PC-3 (cell line): ENCODE measurements at regions not wholly inside any gene's neighbourhood (a gene's known extent, or its start where the extent isn't known, plus 50 kb on each side); places are given as distances from the start of the nearest gene placed in this dataset.

ENCODE experiments used
- ATAC-seq: fragments of 200-7000 bp; cut with Tn5 transposase; 2 replicates; pipeline ENCODE4 v1.9.1; 2020; ENCODE audit warnings: mild to moderate bottlenecking, moderate library complexity
- BruUV-seq: library from RNA; stranded (reverse); fragments of 400-500 nt; replicated peaks from 2 replicates; lab custom pipeline; 2021; lab: Mats Ljungman, UMichigan
- CTCF ChIA-PET: fragments of 300-600 bp; sonication (Branson Sonifier 250); formaldehyde crosslinking; loops from one replicate; lab custom pipeline; 2022; ENCODE audit warnings: antibody characterized with exemption; lab: Charles Lee
- POLR2A ChIA-PET: fragments of 300-600 bp; sonication (Branson Sonifier 250); formaldehyde crosslinking; loops from one replicate; lab custom pipeline; 2022; ENCODE audit warnings: antibody characterized with exemption; ENCODE audit not compliant: unreplicated experiment; lab: Charles Lee
- DNase-seq: peaks from one replicate; pipeline ENCODE4 v3.0.0-alpha.2; 2015
- H2AFZ ChIP-seq: fragments of 300-600 bp; sonication (generic); 2 replicates; pipeline ENCODE4 v1.6.0; 2016; ENCODE audit warnings: antibody characterized with exemption, low read length
- H3F3A ChIP-seq: fragments of 300-600 bp; sonication (generic); one replicate; pipeline ENCODE4 v1.6.0; 2017; ENCODE audit warnings: antibody characterized with exemption, low read length, control low read depth, mild to moderate bottlenecking; ENCODE audit not compliant: unreplicated experiment
- H3K27ac ChIP-seq: fragments of 300-600 bp; sonication (generic); 2 replicates; pipeline ENCODE4 v1.5.1; 2016; ENCODE audit warnings: mild to moderate bottlenecking, low read length
- H3K27me3 ChIP-seq: fragments of 300-600 bp; sonication (generic); 2 replicates; pipeline ENCODE4 v1.6.1; 2016; ENCODE audit warnings: low read length, mixed read lengths
- H3K36me3 ChIP-seq: fragments of 300-600 bp; sonication (generic); 2 replicates; pipeline ENCODE4 v1.6.1; 2016; ENCODE audit warnings: low read depth, mixed run types, low read length, mixed read lengths
- H3K4me1 ChIP-seq: fragments of 300-600 bp; sonication (generic); 2 replicates; pipeline ENCODE4 v1.5.1; 2016; ENCODE audit warnings: low read length; ENCODE audit not compliant: insufficient read depth
- H3K4me2 ChIP-seq: fragments of 300-600 bp; sonication (generic); 2 replicates; pipeline ENCODE4 v1.6.0; 2016; ENCODE audit warnings: low read length
- H3K4me3 ChIP-seq: fragments of 300-600 bp; sonication (generic); 2 replicates; pipeline ENCODE4 v1.5.1; 2016; ENCODE audit warnings: mild to moderate bottlenecking, low read length, mixed read lengths
- H3K79me2 ChIP-seq: fragments of 300-600 bp; sonication (generic); 2 replicates; pipeline ENCODE4 v1.6.1; 2017; ENCODE audit warnings: low read length, mixed read lengths
- H3K9ac ChIP-seq: fragments of 300-600 bp; sonication (generic); 2 replicates; pipeline ENCODE4 v1.6.0; 2016; ENCODE audit warnings: mild to moderate bottlenecking, low read length
- H3K9me2 ChIP-seq: fragments of 300-600 bp; sonication (generic); replicated peaks from 2 replicates; pipeline ENCODE4 v1.6.1; 2016; ENCODE audit warnings: mixed run types, low read length, mixed read lengths
- H3K9me3 ChIP-seq: fragments of 300-600 bp; sonication (generic); 2 replicates; pipeline ENCODE4 v1.6.1; 2016; ENCODE audit warnings: low read length, mixed read lengths
- H4K20me1 ChIP-seq: fragments of 300-600 bp; sonication (generic); 2 replicates; pipeline ENCODE4 v1.6.1; 2016; ENCODE audit warnings: low read length, mixed read lengths
- CTCF ChIP-seq: fragments of 300-600 bp; sonication (generic); conservative IDR thresholded peaks from 2 replicates; pipeline ENCODE4 v1.5.1; 2017; ENCODE audit warnings: antibody characterized with exemption, low read depth, mild to moderate bottlenecking, low read length
- EZH2 ChIP-seq: fragments of 300-600 bp; sonication (generic); IDR thresholded peaks from one replicate; pipeline ENCODE4 v1.6.1; 2017; ENCODE audit warnings: antibody characterized with exemption, mild to moderate bottlenecking, low read length; ENCODE audit not compliant: unreplicated experiment
- EZH2phosphoT487 ChIP-seq: fragments of 300-600 bp; sonication (generic); IDR thresholded peaks from 2 replicates; pipeline ENCODE4 v1.6.1; 2018; ENCODE audit warnings: mild to moderate bottlenecking, antibody characterized with exemption, low read length, borderline replicate concordance
- intact Hi-C: fragments of 100-400 bp; cut with micrococcal nuclease; formaldehyde crosslinking; loops from 2 replicates; pipeline ENCODE4 v1.9.0; 2023

- Histone ChIP-seq H3K27me3 (peaks cover 36% of the 10 kb centered on the region), H4K20me1 (no peaks in the 10 kb centered on the region), H3K4me2 (no peak overlapping the region), H3K9me3 (no peaks in the 10 kb centered on the region), H3K9ac (no peak overlapping the region), H3F3A (no peaks in the 10 kb centered on the region), H3K9me2 (no peaks in the 10 kb centered on the region), H3K36me3 (no peaks in the 10 kb centered on the region), H3K27ac (no peak overlapping the region), H3K4me3 (no peak overlapping the region), H3K79me2 (no peaks in the 10 kb centered on the region), H2AFZ (no peak overlapping the region), H3K4me1 (no peaks in the 10 kb centered on the region)
- DNase-seq: no peak
- no TSS peak for BruUV-seq
- CTCF ChIA-PET: no interaction called here
- ATAC-seq: no peak
- intact Hi-C loops: no loop called here
- POLR2A ChIA-PET: no interaction called here
- TF ChIP-seq EZH2 (no peak), EZH2phosphoT487 (no peak), CTCF (no peak)
Measured at GRCh38 chr2:15788830-15789229, 151.5 kb upstream of the MYCN start.

- Histone ChIP-seq H3K4me1 (no peaks in the 10 kb centered on the region), H3K9me3 (no peaks in the 10 kb centered on the region), H2AFZ (no peak overlapping the region), H3K4me2 (no peak overlapping the region), H3K36me3 (no peaks in the 10 kb centered on the region), H3K27me3 (peaks cover 37% of the 10 kb centered on the region), H3K27ac (no peak overlapping the region), H3K79me2 (no peaks in the 10 kb centered on the region), H3K9ac (no peak overlapping the region), H3K9me2 (no peaks in the 10 kb centered on the region), H3K4me3 (no peak overlapping the region), H4K20me1 (no peaks in the 10 kb centered on the region), H3F3A (no peaks in the 10 kb centered on the region)
- DNase-seq (no peak), ATAC-seq (no peak)
- BruUV-seq: no TSS peak
- intact Hi-C loops: no loop called here
- no peak for TF ChIP-seq CTCF
- no peak for TF ChIP-seq EZH2phosphoT487
- TF ChIP-seq EZH2: no peak
- ChIA-PET CTCF (no interaction called here), POLR2A (no interaction called here)
Measured at GRCh38 chr2:15789381-15790062, 150.8 kb upstream of the MYCN start.

- DNase-seq: no peak
- no peaks in the 10 kb centered on the region for H4K20me1 ChIP-seq
- no peak overlapping the region for H3K4me3 ChIP-seq
- H3K27ac ChIP-seq: no peak overlapping the region
- no peaks in the 10 kb centered on the region for H3K9me2 ChIP-seq
- peaks cover 35% of the 10 kb centered on the region for H3K27me3 ChIP-seq
- no TSS peak for BruUV-seq
- H3F3A ChIP-seq: no peaks in the 10 kb centered on the region
- H3K9ac ChIP-seq: no peak overlapping the region
- H3K36me3 ChIP-seq: no peaks in the 10 kb centered on the region
- POLR2A ChIA-PET: no interaction called here
- intact Hi-C loops: no loop called here
- no peak overlapping the region for H2AFZ ChIP-seq
- no peaks in the 10 kb centered on the region for H3K79me2 ChIP-seq
- TF ChIP-seq EZH2 (no peak), EZH2phosphoT487 (no peak), CTCF (no peak)
- H3K4me2 ChIP-seq: no peak overlapping the region
- CTCF ChIA-PET: no interaction called here
- H3K9me3 ChIP-seq: no peaks in the 10 kb centered on the region
- H3K4me1 ChIP-seq: no peaks in the 10 kb centered on the region
- no peak for ATAC-seq
Measured at GRCh38 chr2:15790326-15790725, 150.0 kb upstream of the MYCN start.
